ENCODE measurements at regions not wholly inside any gene's neighbourhood (a gene's known extent, or its start where the extent isn't known, plus 50 kb on each side); places are given as distances from the start of the nearest gene placed in this dataset.

- Histone ChIP-seq H3K36me3 (no peaks in the 10 kb centered on the region), H3K4me1 (ENCODE audit: control insufficient read depth in 1 of 2, insufficient read depth in 1 of 2, low read depth in 1 of 2, low read length in 1 of 2) (no peaks in the 10 kb centered on the region), H3K27ac (no peak overlapping the region), H3K9me3 (no peaks in the 10 kb centered on the region), H3K4me3 (ENCODE audit: low read depth in 1 of 2, low read length in 1 of 2) (no peak overlapping the region), H3K27me3 (no peaks in the 10 kb centered on the region)
- no peak for TF ChIP-seq CTCF (IDR thresholded peaks at IDR 0.05)
These were observed 214.3 kb downstream of the TFAP2C start for GRCh38 chr20:56843386-56843785.

- no peaks in the 10 kb centered on the region for H3K9me3 ChIP-seq
- H3K27ac ChIP-seq, result no peak overlapping the region
- no peaks in the 10 kb centered on the region for H3K36me3 ChIP-seq
- H3K4me3 ChIP-seq (ENCODE audit: low read depth in 1 of 2, low read length in 1 of 2), result no peak overlapping the region
- no peaks in the 10 kb centered on the region for H3K27me3 ChIP-seq
- TF ChIP-seq CTCF (IDR thresholded peaks at IDR 0.05), result no peak
- no peaks in the 10 kb centered on the region for H3K4me1 ChIP-seq (ENCODE audit: control insufficient read depth in 1 of 2, insufficient read depth in 1 of 2, low read depth in 1 of 2, low read length in 1 of 2)
These were observed 214.7 kb downstream of the TFAP2C start for GRCh38 chr20:56843817-56844216.

GRCh38 chr20:56845546-56846086 lies 216.5 kb downstream of the TFAP2C start:
- TF ChIP-seq CTCF (IDR thresholded peaks at IDR 0.05), result no peak
- Histone ChIP-seq H3K4me1 (ENCODE audit: control insufficient read depth in 1 of 2, insufficient read depth in 1 of 2, low read depth in 1 of 2, low read length in 1 of 2) (no peaks in the 10 kb centered on the region), H3K27ac (no peak overlapping the region), H3K9me3 (no peaks in the 10 kb centered on the region), H3K4me3 (ENCODE audit: low read depth in 1 of 2, low read length in 1 of 2) (no peak overlapping the region), H3K27me3 (no peaks in the 10 kb centered on the region), H3K36me3 (no peaks in the 10 kb centered on the region)

GRCh38 chr20:56848561-56848960 lies 219.5 kb downstream of the TFAP2C start:
- no peak for TF ChIP-seq CTCF (IDR thresholded peaks at IDR 0.05)
- H3K27ac ChIP-seq, result no peak overlapping the region
- H3K27me3 ChIP-seq, result no peaks in the 10 kb centered on the region

GRCh38 chr20:56851552-56851951 lies 222.4 kb downstream of the TFAP2C start:
- no peaks in the 10 kb centered on the region for H3K9me3 ChIP-seq
- H3K27me3 ChIP-seq, result no peaks in the 10 kb centered on the region
- no peaks in the 10 kb centered on the region for H3K36me3 ChIP-seq
- no peaks in the 10 kb centered on the region for H3K4me1 ChIP-seq (ENCODE audit: control insufficient read depth in 1 of 2, insufficient read depth in 1 of 2, low read depth in 1 of 2, low read length in 1 of 2)
- no peak overlapping the region for H3K27ac ChIP-seq
- TF ChIP-seq CTCF (IDR thresholded peaks at IDR 0.05), result no peak
- no peak overlapping the region for H3K4me3 ChIP-seq (ENCODE audit: low read depth in 1 of 2, low read length in 1 of 2)

More at GRCh38 chr20:56848561-56848960, 219.5 kb downstream of the TFAP2C start:
- no peaks in the 10 kb centered on the region for H3K9me3 ChIP-seq
- no peaks in the 10 kb centered on the region for H3K4me1 ChIP-seq (ENCODE audit: control insufficient read depth in 1 of 2, insufficient read depth in 1 of 2, low read depth in 1 of 2, low read length in 1 of 2)
- no peaks in the 10 kb centered on the region for H3K36me3 ChIP-seq
- H3K4me3 ChIP-seq (ENCODE audit: low read depth in 1 of 2, low read length in 1 of 2), result no peak overlapping the region

GRCh38 chr20:56855708-56856107 lies 226.6 kb downstream of the TFAP2C start:
- no peak overlapping the region for H3K4me3 ChIP-seq (ENCODE audit: low read depth in 1 of 2, low read length in 1 of 2)
- peaks cover 14% of the 10 kb centered on the region for H3K27me3 ChIP-seq
- H3K4me1 ChIP-seq (ENCODE audit: control insufficient read depth in 1 of 2, insufficient read depth in 1 of 2, low read depth in 1 of 2, low read length in 1 of 2), result no peaks in the 10 kb centered on the region
- H3K36me3 ChIP-seq, result no peaks in the 10 kb centered on the region
- no peaks in the 10 kb centered on the region for H3K9me3 ChIP-seq
- TF ChIP-seq CTCF (IDR thresholded peaks at IDR 0.05), result no peak
- no peak overlapping the region for H3K27ac ChIP-seq
